HG03159 (cell line): ENCODE measurements at regions not wholly inside any gene's neighbourhood (a gene's known extent, or its start where the extent isn't known, plus 50 kb on each side); places are given as distances from the start of the nearest gene placed in this dataset.
"Not testable (repeated sequence)": the region's sequence is repeated elsewhere in the genome, so short reads cannot be mapped to it uniquely, and the experiment has no call there.

ENCODE experiments used
- ATAC-seq: cut with Tn5 transposase; IDR thresholded peaks from one replicate; pipeline ENCODE4 v1.9.1; 2021; ENCODE audit warnings: mild to moderate bottlenecking, moderate library complexity; ENCODE audit not compliant: unreplicated experiment

- no peak for ATAC-seq
Measured at GRCh38 chr14:71452987-71453386, 479.2 kb upstream of the RGS6 start.

- no peak for ATAC-seq
Measured at GRCh38 chr14:71454010-71454409, 478.2 kb upstream of the RGS6 start.

- no peak for ATAC-seq
Measured at GRCh38 chr14:71454513-71455332, 477.5 kb upstream of the RGS6 start.

- no peak for ATAC-seq
Measured at GRCh38 chr14:71460091-71460490, 472.1 kb upstream of the RGS6 start.

GRCh38 chr14:71461617-71462016, 470.6 kb upstream of the RGS6 start:
- ATAC-seq, result not testable (repeated sequence)

- no peak for ATAC-seq
Measured at GRCh38 chr14:71463807-71464206, 468.4 kb upstream of the RGS6 start.

- no peak for ATAC-seq
Measured at GRCh38 chr14:71464840-71465239, 467.4 kb upstream of the RGS6 start.

GRCh38 chr14:71465316-71465715, 466.9 kb upstream of the RGS6 start:
- no peak for ATAC-seq

- no peak for ATAC-seq
Measured at GRCh38 chr14:71466251-71466650, 466.0 kb upstream of the RGS6 start.

- no peak for ATAC-seq
Measured at GRCh38 chr14:71466946-71467345, 465.3 kb upstream of the RGS6 start.

- no peak for ATAC-seq
Measured at GRCh38 chr14:71467361-71467811, 464.8 kb upstream of the RGS6 start.

- ATAC-seq, result no peak
Measured at GRCh38 chr14:71468701-71469100, 463.5 kb upstream of the RGS6 start.

- no peak for ATAC-seq
Measured at GRCh38 chr14:71469643-71470335, 462.4 kb upstream of the RGS6 start.

- no peak for ATAC-seq
Measured at GRCh38 chr14:71471634-71472355, 460.4 kb upstream of the RGS6 start.

- ATAC-seq, result peak; percentile 58
Measured at GRCh38 chr14:71472356-71473340, 459.6 kb upstream of the RGS6 start.

GRCh38 chr14:71473843-71474242, 458.4 kb upstream of the RGS6 start:
- no peak for ATAC-seq

- no peak for ATAC-seq
Measured at GRCh38 chr14:71474301-71475265, 457.6 kb upstream of the RGS6 start.

- ATAC-seq, result no peak
Measured at GRCh38 chr14:71475916-71476315, 456.3 kb upstream of the RGS6 start.

- ATAC-seq, result no peak
Measured at GRCh38 chr14:71478542-71478941, 453.7 kb upstream of the RGS6 start.
